ENCODE measurements at regions not wholly inside any gene's neighbourhood (a gene's known extent, or its start where the extent isn't known, plus 50 kb on each side); places are given as distances from the start of the nearest gene placed in this dataset.

DNA sequence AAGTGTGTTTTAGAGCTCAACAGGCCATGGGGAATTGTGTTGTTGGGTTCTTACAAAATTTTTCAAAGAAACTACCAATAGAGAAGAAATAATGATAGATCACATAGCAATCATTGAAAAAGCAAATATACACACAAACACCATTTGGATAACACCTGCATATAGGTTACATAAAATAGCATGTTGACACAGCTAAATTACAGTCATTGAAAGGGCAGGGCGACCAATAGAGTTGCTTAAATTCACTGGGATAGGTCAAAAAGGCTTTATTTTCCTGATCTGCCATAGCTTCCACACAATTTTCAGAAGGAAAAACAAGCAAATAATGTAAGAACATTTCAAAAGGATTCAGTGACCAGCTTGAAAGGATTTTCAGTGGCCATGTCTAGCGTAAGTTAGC lies 57.9 kb upstream of the FGGY start:
- no peak for DNase-seq (ENCODE audit: low read depth)

GRCh38 chr1:59241909-59242308 lies 55.0 kb upstream of the FGGY start:
- DNase-seq (ENCODE audit: low read depth): no peak

DNA sequence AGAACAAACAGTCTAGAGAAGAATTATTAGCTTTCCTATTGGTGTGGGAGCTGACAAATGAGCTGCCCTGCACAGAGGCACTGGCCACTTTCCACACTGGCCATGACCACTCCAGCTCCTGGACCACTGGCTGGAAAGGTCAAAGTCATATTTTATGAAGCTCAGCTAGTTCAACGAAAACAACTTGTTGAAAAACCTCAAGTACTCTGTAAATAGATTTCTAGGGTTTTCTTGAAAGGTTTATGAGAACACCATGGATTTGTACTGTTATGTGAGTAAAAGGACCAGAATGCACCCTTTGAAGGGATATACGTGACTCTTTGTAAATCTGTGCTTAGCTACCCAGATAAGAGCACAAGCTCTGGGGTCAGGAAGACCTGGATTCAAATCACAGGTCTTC lies 54.5 kb upstream of the FGGY start:
- DNase-seq (ENCODE audit: low read depth): no peak

- no peak for DNase-seq (ENCODE audit: low read depth)
Observed at GRCh38 chr1:59243550-59243949, 53.3 kb upstream of the FGGY start.

GRCh38 chr1:59243978-59244377 lies 52.9 kb upstream of the FGGY start:
- no peak for DNase-seq (ENCODE audit: low read depth)

GRCh38 chr1:59244891-59245290 lies 52.0 kb upstream of the FGGY start:
- no peak for DNase-seq (ENCODE audit: low read depth)
